ENCODE measurements at regions not wholly inside any gene's neighbourhood (a gene's known extent, or its start where the extent isn't known, plus 50 kb on each side); places are given as distances from the start of the nearest gene placed in this dataset.

DNA sequence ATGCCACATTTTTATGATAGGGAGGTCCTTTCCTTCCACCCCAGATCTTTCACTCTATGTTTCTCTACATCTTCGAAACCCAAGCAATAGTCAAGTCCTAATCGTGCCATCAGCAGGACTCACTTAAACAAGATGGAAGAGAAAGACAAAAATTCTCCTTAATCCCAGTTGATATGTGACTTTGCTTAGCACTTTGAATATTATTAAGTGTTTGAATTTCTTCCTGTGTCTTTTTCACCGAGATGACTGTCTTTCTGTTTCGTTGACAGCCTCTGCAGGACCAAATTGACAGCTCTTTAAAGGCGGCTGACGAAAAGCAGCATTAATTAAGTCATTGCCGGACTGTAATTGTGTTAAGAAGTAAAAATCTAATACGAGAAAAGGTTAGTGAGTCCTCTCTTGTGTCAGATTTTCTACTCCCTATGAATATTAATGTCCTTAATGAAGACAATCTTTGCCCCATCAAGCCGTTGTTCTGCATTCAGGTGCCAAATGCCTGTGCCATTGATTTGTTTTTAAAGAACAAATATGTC, 208.8 kb upstream of the TSHZ2 start:
- 81 to 83% methylated on average over 9 of the region's 9 CpGs for WGBS, 2 donors
- H3K36me3 ChIP-seq (ENCODE audit: control insufficient read depth in 1 of 2, insufficient read depth in 2 of 2, low read length in 1 of 2) = no peaks in the 10 kb centered on the region

DNA sequence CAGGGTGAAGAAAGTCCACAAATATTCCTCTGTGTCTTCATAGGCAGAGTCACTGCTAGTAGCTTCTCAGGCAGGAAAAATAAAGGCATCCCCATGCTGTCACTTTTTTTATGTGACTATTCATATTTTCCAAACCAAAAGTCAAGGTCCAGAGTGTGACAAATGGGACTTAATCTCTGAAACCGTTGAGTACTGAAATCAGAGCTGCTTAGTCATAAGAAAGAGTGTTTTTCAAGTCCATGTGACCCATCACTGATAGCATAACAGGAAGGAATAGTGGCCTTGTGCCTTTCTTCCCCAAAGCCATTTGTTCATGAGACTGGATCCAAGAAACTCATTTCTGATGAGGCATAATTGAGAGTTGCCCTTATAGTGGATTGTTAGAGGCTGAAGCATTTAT, 210.3 kb upstream of the TSHZ2 start:
- DNase-seq (no peak), ATAC-seq (ENCODE audit: low FRiP score) (no peak)
- Histone ChIP-seq H3K9me3 (ENCODE audit: control insufficient read depth, low read length) (peaks cover 2% of the 10 kb centered on the region), H3K4me3 (ENCODE audit: low read length in 2 of 2) (no peak overlapping the region), H3K4me1 (ENCODE audit: control insufficient read depth in 1 of 2, insufficient read depth in 2 of 2, low read length in 2 of 2) (no peaks in the 10 kb centered on the region), H3K36me3 (ENCODE audit: control insufficient read depth in 1 of 2, insufficient read depth in 2 of 2, low read length in 1 of 2) (no peaks in the 10 kb centered on the region), H3K27ac (ENCODE audit: low read depth in 1 of 2, low read length in 2 of 2) (no peak overlapping the region), H3K27me3 (ENCODE audit: control insufficient read depth in 1 of 2, insufficient read depth in 2 of 2, low read length in 1 of 2) (no peaks in the 10 kb centered on the region)
- WGBS, 2 donors = 8 to 9% methylated on average over 1 of the region's 1 CpG
- intact Hi-C loops (cut with DNase I) = no loop called here

More for the DNA sequence above, 208.8 kb upstream of the TSHZ2 start:
- H3K9me3 ChIP-seq (ENCODE audit: control insufficient read depth, low read length) = peaks cover 2% of the 10 kb centered on the region
- H3K4me1 ChIP-seq (ENCODE audit: control insufficient read depth in 1 of 2, insufficient read depth in 2 of 2, low read length in 2 of 2) = no peaks in the 10 kb centered on the region
- ATAC-seq (ENCODE audit: low FRiP score) (no peak), DNase-seq (no peak)
- H3K27ac ChIP-seq (ENCODE audit: low read depth in 1 of 2, low read length in 2 of 2) = no peak overlapping the region
- intact Hi-C loops (cut with DNase I) = no loop called here
- H3K27me3 ChIP-seq (ENCODE audit: control insufficient read depth in 1 of 2, insufficient read depth in 2 of 2, low read length in 1 of 2) = no peaks in the 10 kb centered on the region
- no peak overlapping the region for H3K4me3 ChIP-seq (ENCODE audit: low read length in 2 of 2)

GRCh38 chr20:52760791-52761190, 211.4 kb upstream of the TSHZ2 start:
- Histone ChIP-seq H3K36me3 (ENCODE audit: control insufficient read depth in 1 of 2, insufficient read depth in 2 of 2, low read length in 1 of 2) (no peaks in the 10 kb centered on the region), H3K27me3 (ENCODE audit: control insufficient read depth in 1 of 2, insufficient read depth in 2 of 2, low read length in 1 of 2) (no peaks in the 10 kb centered on the region), H3K27ac (ENCODE audit: low read depth in 1 of 2, low read length in 2 of 2) (no peak overlapping the region), H3K9me3 (ENCODE audit: control insufficient read depth, low read length) (peaks cover 2% of the 10 kb centered on the region), H3K4me3 (ENCODE audit: low read length in 2 of 2) (no peak overlapping the region), H3K4me1 (ENCODE audit: control insufficient read depth in 1 of 2, insufficient read depth in 2 of 2, low read length in 2 of 2) (no peaks in the 10 kb centered on the region)
- intact Hi-C loops (cut with DNase I) = no loop called here
- ATAC-seq (ENCODE audit: low FRiP score) (no peak), DNase-seq (no peak)
- WGBS, 2 donors = 81 to 85% methylated on average over 3 of the region's 3 CpGs

DNA sequence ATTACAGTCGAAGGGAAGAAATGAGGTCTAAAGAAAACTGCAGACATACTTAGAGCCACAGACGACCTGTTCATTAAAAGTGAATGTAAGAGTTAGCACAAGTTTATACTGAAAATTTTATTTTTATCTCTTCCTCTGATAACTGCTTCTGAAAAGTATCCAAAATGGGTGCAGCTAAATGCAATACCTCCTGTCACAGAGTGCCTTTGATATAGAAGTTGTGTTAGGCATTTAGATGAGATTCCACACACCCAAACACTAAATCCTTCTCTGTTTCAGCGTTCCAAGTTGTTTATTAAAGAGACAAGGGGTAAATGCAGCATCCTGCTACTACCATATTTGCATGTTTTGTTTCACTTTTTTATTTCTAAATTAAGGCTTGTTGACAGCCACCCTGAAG, 214.7 kb upstream of the TSHZ2 start:
- H3K4me1 ChIP-seq (ENCODE audit: control insufficient read depth in 1 of 2, insufficient read depth in 2 of 2, low read length in 2 of 2) = no peaks in the 10 kb centered on the region
- no peak for ATAC-seq (ENCODE audit: low FRiP score)
- no peak for DNase-seq
- H3K27me3 ChIP-seq (ENCODE audit: control insufficient read depth in 1 of 2, insufficient read depth in 2 of 2, low read length in 1 of 2) = no peaks in the 10 kb centered on the region
- WGBS, 2 donors = 54 to 61% methylated on average over 3 of the region's 3 CpGs
- no peaks in the 10 kb centered on the region for H3K36me3 ChIP-seq (ENCODE audit: control insufficient read depth in 1 of 2, insufficient read depth in 2 of 2, low read length in 1 of 2)
- H3K4me3 ChIP-seq (ENCODE audit: low read length in 2 of 2) = no peak overlapping the region
- H3K9me3 ChIP-seq (ENCODE audit: control insufficient read depth, low read length) = no peaks in the 10 kb centered on the region
- no peak overlapping the region for H3K27ac ChIP-seq (ENCODE audit: low read depth in 1 of 2, low read length in 2 of 2)
- intact Hi-C loops (cut with DNase I) = no loop called here

- Histone ChIP-seq H3K4me1 (ENCODE audit: control insufficient read depth in 1 of 2, insufficient read depth in 2 of 2, low read length in 2 of 2) (no peaks in the 10 kb centered on the region), H3K9me3 (ENCODE audit: control insufficient read depth, low read length) (peaks cover 1% of the 10 kb centered on the region), H3K27me3 (ENCODE audit: control insufficient read depth in 1 of 2, insufficient read depth in 2 of 2, low read length in 1 of 2) (no peaks in the 10 kb centered on the region), H3K36me3 (ENCODE audit: control insufficient read depth in 1 of 2, insufficient read depth in 2 of 2, low read length in 1 of 2) (no peaks in the 10 kb centered on the region), H3K4me3 (ENCODE audit: low read length in 2 of 2) (no peak overlapping the region), H3K27ac (ENCODE audit: low read depth in 1 of 2, low read length in 2 of 2) (no peak overlapping the region)
- ATAC-seq (ENCODE audit: low FRiP score) = no peak
- DNase-seq = no peak
- intact Hi-C loops (cut with DNase I) = no loop called here
- WGBS, 2 donors = 34 to 39% methylated on average over 1 of the region's 1 CpG
Observed at GRCh38 chr20:52755744-52756143, 216.4 kb upstream of the TSHZ2 start.

- Histone ChIP-seq H3K4me1 (ENCODE audit: control insufficient read depth in 1 of 2, insufficient read depth in 2 of 2, low read length in 2 of 2) (no peaks in the 10 kb centered on the region), H3K9me3 (ENCODE audit: control insufficient read depth, low read length) (peaks cover 2% of the 10 kb centered on the region), H3K4me3 (ENCODE audit: low read length in 2 of 2) (no peak overlapping the region), H3K27ac (ENCODE audit: low read depth in 1 of 2, low read length in 2 of 2) (no peak overlapping the region), H3K27me3 (ENCODE audit: control insufficient read depth in 1 of 2, insufficient read depth in 2 of 2, low read length in 1 of 2) (no peaks in the 10 kb centered on the region), H3K36me3 (ENCODE audit: control insufficient read depth in 1 of 2, insufficient read depth in 2 of 2, low read length in 1 of 2) (no peaks in the 10 kb centered on the region)
- ATAC-seq (ENCODE audit: low FRiP score) (no peak), DNase-seq (no peak)
- intact Hi-C loops (cut with DNase I) = no loop called here
Observed at GRCh38 chr20:52754366-52754765, 217.8 kb upstream of the TSHZ2 start.

DNA sequence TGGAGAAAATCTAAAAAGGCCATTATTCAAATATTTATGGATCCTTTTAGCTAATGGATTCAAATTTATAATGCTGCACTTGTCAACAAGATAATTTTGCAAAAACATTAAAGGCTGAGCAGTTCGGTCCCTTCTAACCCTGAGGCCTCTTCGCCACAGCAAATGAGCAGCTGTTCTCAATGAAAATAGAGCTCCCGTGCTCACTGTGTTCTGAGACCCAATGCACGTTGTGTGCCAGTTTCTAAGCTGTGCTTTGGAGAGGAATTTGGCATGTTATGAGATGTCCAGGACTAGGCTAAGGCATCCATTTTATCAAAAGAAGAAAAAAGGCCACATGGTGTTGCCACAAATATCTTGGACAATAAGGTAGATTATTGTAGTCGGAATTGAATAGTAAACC, 220.1 kb upstream of the TSHZ2 start:
- Histone ChIP-seq H3K27me3 (ENCODE audit: control insufficient read depth in 1 of 2, insufficient read depth in 2 of 2, low read length in 1 of 2) (no peaks in the 10 kb centered on the region), H3K27ac (ENCODE audit: low read depth in 1 of 2, low read length in 2 of 2) (no peak overlapping the region), H3K4me1 (ENCODE audit: control insufficient read depth in 1 of 2, insufficient read depth in 2 of 2, low read length in 2 of 2) (no peaks in the 10 kb centered on the region), H3K9me3 (ENCODE audit: control insufficient read depth, low read length) (peaks cover 2% of the 10 kb centered on the region), H3K4me3 (ENCODE audit: low read length in 2 of 2) (no peak overlapping the region), H3K36me3 (ENCODE audit: control insufficient read depth in 1 of 2, insufficient read depth in 2 of 2, low read length in 1 of 2) (no peaks in the 10 kb centered on the region)
- ATAC-seq (ENCODE audit: low FRiP score) (no peak), DNase-seq (no peak)
- intact Hi-C loops (cut with DNase I) = no loop called here
- 45 to 59% methylated on average over 5 of the region's 5 CpGs for WGBS, 2 donors

GRCh38 chr20:52751571-52751970, 220.6 kb upstream of the TSHZ2 start:
- WGBS, 2 donors = 71 to 82% methylated on average over 3 of the region's 3 CpGs
- Histone ChIP-seq H3K36me3 (ENCODE audit: control insufficient read depth in 1 of 2, insufficient read depth in 2 of 2, low read length in 1 of 2) (no peaks in the 10 kb centered on the region), H3K4me1 (ENCODE audit: control insufficient read depth in 1 of 2, insufficient read depth in 2 of 2, low read length in 2 of 2) (no peaks in the 10 kb centered on the region), H3K27me3 (ENCODE audit: control insufficient read depth in 1 of 2, insufficient read depth in 2 of 2, low read length in 1 of 2) (no peaks in the 10 kb centered on the region), H3K9me3 (ENCODE audit: control insufficient read depth, low read length) (peaks cover 2% of the 10 kb centered on the region), H3K4me3 (ENCODE audit: low read length in 2 of 2) (no peak overlapping the region), H3K27ac (ENCODE audit: low read depth in 1 of 2, low read length in 2 of 2) (no peak overlapping the region)
- DNase-seq (no peak), ATAC-seq (ENCODE audit: low FRiP score) (no peak)
- intact Hi-C loops (cut with DNase I) = no loop called here

- H3K27ac ChIP-seq (ENCODE audit: low read depth in 1 of 2, low read length in 2 of 2) = no peak overlapping the region
- ATAC-seq (ENCODE audit: low FRiP score) = no peak
- H3K27me3 ChIP-seq (ENCODE audit: control insufficient read depth in 1 of 2, insufficient read depth in 2 of 2, low read length in 1 of 2) = no peaks in the 10 kb centered on the region
- intact Hi-C loops (cut with DNase I) = no loop called here
- no peaks in the 10 kb centered on the region for H3K36me3 ChIP-seq (ENCODE audit: control insufficient read depth in 1 of 2, insufficient read depth in 2 of 2, low read length in 1 of 2)
- peaks cover 2% of the 10 kb centered on the region for H3K9me3 ChIP-seq (ENCODE audit: control insufficient read depth, low read length)
- H3K4me1 ChIP-seq (ENCODE audit: control insufficient read depth in 1 of 2, insufficient read depth in 2 of 2, low read length in 2 of 2) = no peaks in the 10 kb centered on the region
- 87 to 88% methylated on average over 5 of the region's 5 CpGs for WGBS, 2 donors
- no peak overlapping the region for H3K4me3 ChIP-seq (ENCODE audit: low read length in 2 of 2)
- no peak for DNase-seq
Observed at GRCh38 chr20:52749938-52750337, 222.2 kb upstream of the TSHZ2 start.
